PC-3 (cell line): ENCODE measurements at regions not wholly inside any gene's neighbourhood (a gene's known extent, or its start where the extent isn't known, plus 50 kb on each side); places are given as distances from the start of the nearest gene placed in this dataset.

Experiments used
- EZH2 ChIP-seq: fragments of 300-600 bp; sonication (generic); IDR thresholded peaks from one replicate; pipeline ENCODE4 v1.6.1; 2017; ENCODE audit warnings: antibody characterized with exemption, mild to moderate bottlenecking, low read length; ENCODE audit not compliant: unreplicated experiment
- TF ChIP-seq, protein P1 (sequence below): fragments of 300-600 bp; sonication (generic); conservative IDR thresholded peaks from 2 replicates; pipeline ENCODE4 v1.5.1; 2017; ENCODE audit warnings: antibody characterized with exemption, low read depth, mild to moderate bottlenecking, low read length

DNA sequence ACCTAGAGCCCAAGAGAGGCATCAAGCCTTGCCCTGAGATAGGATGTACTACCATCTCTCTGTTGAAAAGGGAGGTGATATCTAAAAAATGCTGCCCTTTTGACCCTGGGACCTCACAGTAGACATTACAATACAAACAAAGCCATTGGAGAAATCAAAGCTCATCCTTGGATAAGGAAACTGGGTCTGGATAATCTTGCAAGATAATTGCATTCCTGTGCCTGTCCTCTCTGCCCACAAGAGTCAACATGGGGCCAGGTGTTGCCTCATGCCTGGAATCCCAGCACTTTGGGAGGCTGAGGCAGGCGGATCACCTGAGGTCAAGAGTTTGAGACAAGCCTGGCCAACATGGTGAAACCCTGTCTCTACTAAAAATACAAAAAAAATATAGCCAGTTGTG is 57.3 kb upstream of the DLG1 start:
- TF ChIP-seq, protein P1, sequence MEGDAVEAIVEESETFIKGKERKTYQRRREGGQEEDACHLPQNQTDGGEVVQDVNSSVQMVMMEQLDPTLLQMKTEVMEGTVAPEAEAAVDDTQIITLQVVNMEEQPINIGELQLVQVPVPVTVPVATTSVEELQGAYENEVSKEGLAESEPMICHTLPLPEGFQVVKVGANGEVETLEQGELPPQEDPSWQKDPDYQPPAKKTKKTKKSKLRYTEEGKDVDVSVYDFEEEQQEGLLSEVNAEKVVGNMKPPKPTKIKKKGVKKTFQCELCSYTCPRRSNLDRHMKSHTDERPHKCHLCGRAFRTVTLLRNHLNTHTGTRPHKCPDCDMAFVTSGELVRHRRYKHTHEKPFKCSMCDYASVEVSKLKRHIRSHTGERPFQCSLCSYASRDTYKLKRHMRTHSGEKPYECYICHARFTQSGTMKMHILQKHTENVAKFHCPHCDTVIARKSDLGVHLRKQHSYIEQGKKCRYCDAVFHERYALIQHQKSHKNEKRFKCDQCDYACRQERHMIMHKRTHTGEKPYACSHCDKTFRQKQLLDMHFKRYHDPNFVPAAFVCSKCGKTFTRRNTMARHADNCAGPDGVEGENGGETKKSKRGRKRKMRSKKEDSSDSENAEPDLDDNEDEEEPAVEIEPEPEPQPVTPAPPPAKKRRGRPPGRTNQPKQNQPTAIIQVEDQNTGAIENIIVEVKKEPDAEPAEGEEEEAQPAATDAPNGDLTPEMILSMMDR, result no peak
- TF ChIP-seq EZH2, result no peak
